BJ (cell line): ENCODE measurements at regions not wholly inside any gene's neighbourhood (a gene's known extent, or its start where the extent isn't known, plus 50 kb on each side); places are given as distances from the start of the nearest gene placed in this dataset.

Experiments used
- CTCF ChIA-PET: fragments of 350-600 bp; formaldehyde crosslinking; extraction: SDS; loops from one replicate; lab custom pipeline; 2021; ENCODE audit warnings: antibody characterized with exemption, inconsistent platforms; lab: Yijun Ruan, JAX
- POLR2A ChIA-PET: fragments of 300-600 bp; sonication (Branson Sonifier 250); formaldehyde crosslinking; extraction: SDS; loops from one replicate; lab custom pipeline; 2021; ENCODE audit warnings: antibody characterized with exemption; lab: Charles Lee
- DNase-seq: peaks from one replicate; pipeline ENCODE4 v3.0.0-alpha.2; 2011; ENCODE audit warnings: low read depth
- H3K27me3 ChIP-seq: 2 replicates; pipeline ENCODE4 v1.6.0; 2011; ENCODE audit warnings: low read length; ENCODE audit not compliant: control insufficient read depth, insufficient read depth
- H3K36me3 ChIP-seq: 2 replicates; pipeline ENCODE4 v1.5.1; 2011; ENCODE audit warnings: low read length; ENCODE audit not compliant: control insufficient read depth, insufficient read depth
- H3K4me3 ChIP-seq: 2 replicates; pipeline ENCODE4 v1.5.1; 2011; ENCODE audit warnings: low read depth, mild to moderate bottlenecking, control low read depth, low read length
- TF ChIP-seq, protein P1 (sequence below): IDR thresholded peaks from 2 replicates; pipeline ENCODE4 v1.5.1; 2011; ENCODE audit warnings: low read depth, mild to moderate bottlenecking, control low read depth, inconsistent platforms, low read length, moderate library complexity; ENCODE audit not compliant: insufficient read depth

- ChIA-PET CTCF (no interaction called here), POLR2A (no interaction called here)
- H3K36me3 ChIP-seq, result no peaks in the 10 kb centered on the region
- H3K4me3 ChIP-seq, result no peak overlapping the region
- no peak for DNase-seq
- H3K27me3 ChIP-seq, result no peaks in the 10 kb centered on the region
- TF ChIP-seq, protein P1, sequence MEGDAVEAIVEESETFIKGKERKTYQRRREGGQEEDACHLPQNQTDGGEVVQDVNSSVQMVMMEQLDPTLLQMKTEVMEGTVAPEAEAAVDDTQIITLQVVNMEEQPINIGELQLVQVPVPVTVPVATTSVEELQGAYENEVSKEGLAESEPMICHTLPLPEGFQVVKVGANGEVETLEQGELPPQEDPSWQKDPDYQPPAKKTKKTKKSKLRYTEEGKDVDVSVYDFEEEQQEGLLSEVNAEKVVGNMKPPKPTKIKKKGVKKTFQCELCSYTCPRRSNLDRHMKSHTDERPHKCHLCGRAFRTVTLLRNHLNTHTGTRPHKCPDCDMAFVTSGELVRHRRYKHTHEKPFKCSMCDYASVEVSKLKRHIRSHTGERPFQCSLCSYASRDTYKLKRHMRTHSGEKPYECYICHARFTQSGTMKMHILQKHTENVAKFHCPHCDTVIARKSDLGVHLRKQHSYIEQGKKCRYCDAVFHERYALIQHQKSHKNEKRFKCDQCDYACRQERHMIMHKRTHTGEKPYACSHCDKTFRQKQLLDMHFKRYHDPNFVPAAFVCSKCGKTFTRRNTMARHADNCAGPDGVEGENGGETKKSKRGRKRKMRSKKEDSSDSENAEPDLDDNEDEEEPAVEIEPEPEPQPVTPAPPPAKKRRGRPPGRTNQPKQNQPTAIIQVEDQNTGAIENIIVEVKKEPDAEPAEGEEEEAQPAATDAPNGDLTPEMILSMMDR, result no peak
Measured at GRCh38 chr7:8988267-8988666, 554.9 kb downstream of the NXPH1 start.

DNA sequence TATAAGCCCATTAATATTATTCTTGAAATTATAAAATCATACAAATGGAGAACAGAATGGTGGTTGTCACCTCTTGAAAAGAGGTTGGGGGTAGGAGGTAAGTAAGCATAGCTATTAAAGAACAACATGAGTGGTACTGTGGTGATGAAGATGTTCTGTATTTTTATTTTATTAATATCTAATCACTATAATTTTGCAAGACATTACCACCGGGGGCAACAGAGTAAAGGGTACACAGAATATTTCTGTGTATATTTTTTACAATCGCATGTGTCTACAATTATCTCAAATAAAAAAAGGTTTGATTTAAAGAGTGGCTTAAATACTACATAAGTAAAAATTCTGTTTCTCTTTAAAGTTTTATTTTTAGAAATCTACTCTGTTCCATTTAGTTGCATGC lies 557.8 kb downstream of the NXPH1 start:
- CTCF ChIA-PET, result no interaction called here
- no peaks in the 10 kb centered on the region for H3K36me3 ChIP-seq
- no peak for DNase-seq

DNA sequence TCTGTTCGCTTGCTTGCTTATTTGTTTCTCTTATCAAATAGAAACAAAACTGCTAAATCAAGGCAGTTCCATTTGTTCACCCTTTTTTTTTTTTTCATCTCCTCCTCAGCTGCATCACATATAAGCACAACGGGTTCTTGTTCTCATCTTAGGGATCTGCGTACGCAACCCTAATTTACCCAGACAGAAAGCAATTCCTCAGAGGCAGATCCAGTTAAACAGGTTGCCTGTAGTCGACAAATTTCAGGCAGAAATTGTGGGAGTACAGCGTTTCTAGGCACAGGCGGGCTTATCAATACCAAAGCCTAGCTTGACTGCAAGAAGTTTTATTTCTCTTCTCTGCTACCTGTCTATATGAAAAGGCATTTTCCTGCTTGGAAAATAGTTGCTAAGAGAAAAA lies 565.4 kb downstream of the NXPH1 start:
- H3K36me3 ChIP-seq, result no peaks in the 10 kb centered on the region
- POLR2A ChIA-PET, result no interaction called here
- CTCF ChIA-PET, result no interaction called here
- TF ChIP-seq, protein P1, result no peak
- DNase-seq, result no peak
- no peaks in the 10 kb centered on the region for H3K27me3 ChIP-seq
- H3K4me3 ChIP-seq, result no peak overlapping the region

More for the DNA sequence above, 557.8 kb downstream of the NXPH1 start:
- POLR2A ChIA-PET, result no interaction called here
- Histone ChIP-seq H3K4me3 (no peak overlapping the region), H3K27me3 (no peaks in the 10 kb centered on the region)
- TF ChIP-seq, protein P1, result no peak

DNA sequence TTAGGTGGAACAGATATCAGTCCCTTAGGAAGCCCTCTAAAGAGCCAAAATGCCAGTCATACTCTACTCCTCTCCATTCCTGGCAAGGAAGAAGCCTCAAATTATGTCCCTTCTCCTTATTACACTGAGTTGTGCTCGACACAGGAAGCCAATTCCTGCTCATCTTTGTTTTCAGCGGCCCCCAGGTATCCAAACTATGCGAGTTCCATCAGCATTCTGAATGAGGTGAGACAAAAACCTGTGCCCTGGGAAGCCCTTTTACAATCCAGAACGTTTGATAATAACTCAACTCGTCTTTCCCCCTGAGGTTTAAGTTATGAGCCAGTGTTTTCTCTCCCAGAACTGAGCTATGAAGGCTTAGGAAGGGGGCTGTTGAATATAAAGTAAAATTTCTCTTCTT lies 580.5 kb downstream of the NXPH1 start:
- Histone ChIP-seq H3K36me3 (no peaks in the 10 kb centered on the region), H3K27me3 (no peaks in the 10 kb centered on the region), H3K4me3 (no peak overlapping the region)
- TF ChIP-seq, protein P1, result no peak
- ChIA-PET POLR2A (no interaction called here), CTCF (no interaction called here)
- no peak for DNase-seq

- POLR2A ChIA-PET, result no interaction called here
- H3K27me3 ChIP-seq, result no peaks in the 10 kb centered on the region
- TF ChIP-seq, protein P1, result no peak
Measured at GRCh38 chr7:9017286-9017685, 583.9 kb downstream of the NXPH1 start.

More at GRCh38 chr7:9017286-9017685, 583.9 kb downstream of the NXPH1 start:
- Histone ChIP-seq H3K36me3 (no peaks in the 10 kb centered on the region), H3K4me3 (no peak overlapping the region)
- DNase-seq, result no peak
- CTCF ChIA-PET, result no interaction called here
